ENCODE measurements at regions not wholly inside any gene's neighbourhood (a gene's known extent, or its start where the extent isn't known, plus 50 kb on each side); places are given as distances from the start of the nearest gene placed in this dataset.
"Not testable (repeated sequence)": the region's sequence is repeated elsewhere in the genome, so short reads cannot be mapped to it uniquely, and the experiment has no call there.

- H3K27me3 Mint-ChIP-seq; H3K4me2 ChIP-seq (replicated peaks; ENCODE audit: low read depth, low read length, poor library complexity, severe bottlenecking); H3K9me3 ChIP-seq (ENCODE audit: control extremely low read depth in 1 of 3, control insufficient read depth in 2 of 3, insufficient read depth in 1 of 3, low read length in 2 of 3); H3K27ac Mint-ChIP-seq; H3K4me1 Mint-ChIP-seq; H2AFZ ChIP-seq (ENCODE audit: insufficient read depth, low read depth, low read length, poor library complexity, severe bottlenecking); H4K20me1 ChIP-seq (ENCODE audit: control insufficient read depth, insufficient read depth, low read length, poor library complexity, severe bottlenecking); H3K36me3 ChIP-seq (replicated peaks in 1 of 2; ENCODE audit: control extremely low read depth in 1 of 2, control insufficient read depth in 1 of 2, extremely low read depth in 1 of 2, insufficient read depth in 2 of 2, low read length in 1 of 2); H3K4me1 ChIP-seq (ENCODE audit: control insufficient read depth in 2 of 2, insufficient read depth in 2 of 2, low read length in 2 of 2); CTCF ChIA-PET; H3K27me3 ChIP-seq (replicated peaks in 1 of 4; ENCODE audit: control extremely low read depth in 1 of 4, control insufficient read depth in 3 of 4, insufficient read depth in 4 of 4, low read length in 3 of 4); POLR2A ChIA-PET; ATAC-seq (ENCODE audit: low read depth); intact Hi-C loops (cut with micrococcal nuclease); H3K9ac ChIP-seq (ENCODE audit: low read length); H3K4me3 Mint-ChIP-seq; DNase-seq; H3K27ac ChIP-seq (ENCODE audit: low read length in 2 of 2); H3K4me3 ChIP-seq (ENCODE audit: control extremely low read depth in 1 of 5, extremely low read depth in 1 of 5, insufficient read depth in 1 of 5, low read depth in 2 of 5, low read length in 4 of 5); H3K9me3 Mint-ChIP-seq (ENCODE audit: insufficient read depth); H3K79me2 ChIP-seq (ENCODE audit: control insufficient read depth, insufficient read depth, low read length): not testable (repeated sequence)
- WGBS (ENCODE audit: insufficient coverage), result 86% methylated on average over 10 of the region's 18 CpGs
These were observed 262.3 kb upstream of the PLGLB1 start for GRCh38 chr2:87283735-87284470.

GRCh38 chr2:87284471-87284772 lies 262.8 kb upstream of the PLGLB1 start:
- H3K9me3 ChIP-seq (ENCODE audit: control extremely low read depth in 1 of 3, control insufficient read depth in 2 of 3, insufficient read depth in 1 of 3, low read length in 2 of 3); DNase-seq; H3K4me3 Mint-ChIP-seq; H3K4me1 Mint-ChIP-seq; H3K79me2 ChIP-seq (ENCODE audit: control insufficient read depth, insufficient read depth, low read length); H3K27ac Mint-ChIP-seq; H3K27ac ChIP-seq (ENCODE audit: low read length in 2 of 2); intact Hi-C loops (cut with micrococcal nuclease); H3K4me1 ChIP-seq (ENCODE audit: control insufficient read depth in 2 of 2, insufficient read depth in 2 of 2, low read length in 2 of 2); H3K4me3 ChIP-seq (ENCODE audit: control extremely low read depth in 1 of 5, extremely low read depth in 1 of 5, insufficient read depth in 1 of 5, low read depth in 2 of 5, low read length in 4 of 5); CTCF ChIA-PET; H3K4me2 ChIP-seq (replicated peaks; ENCODE audit: low read depth, low read length, poor library complexity, severe bottlenecking); ATAC-seq (ENCODE audit: low read depth); H3K27me3 ChIP-seq (replicated peaks in 1 of 4; ENCODE audit: control extremely low read depth in 1 of 4, control insufficient read depth in 3 of 4, insufficient read depth in 4 of 4, low read length in 3 of 4); H3K27me3 Mint-ChIP-seq; H3K9me3 Mint-ChIP-seq (ENCODE audit: insufficient read depth); H2AFZ ChIP-seq (ENCODE audit: insufficient read depth, low read depth, low read length, poor library complexity, severe bottlenecking); H3K36me3 ChIP-seq (replicated peaks in 1 of 2; ENCODE audit: control extremely low read depth in 1 of 2, control insufficient read depth in 1 of 2, extremely low read depth in 1 of 2, insufficient read depth in 2 of 2, low read length in 1 of 2); H3K9ac ChIP-seq (ENCODE audit: low read length); H4K20me1 ChIP-seq (ENCODE audit: control insufficient read depth, insufficient read depth, low read length, poor library complexity, severe bottlenecking); POLR2A ChIA-PET: not testable (repeated sequence)
- WGBS (ENCODE audit: insufficient coverage), result no CpG with 5 or more reads among the region's 9 CpGs

GRCh38 chr2:87285139-87285538 lies 263.5 kb upstream of the PLGLB1 start:
- H3K4me3 ChIP-seq (ENCODE audit: control extremely low read depth in 1 of 5, extremely low read depth in 1 of 5, insufficient read depth in 1 of 5, low read depth in 2 of 5, low read length in 4 of 5); H3K9ac ChIP-seq (ENCODE audit: low read length); ATAC-seq (ENCODE audit: low read depth); H3K4me1 ChIP-seq (ENCODE audit: control insufficient read depth in 2 of 2, insufficient read depth in 2 of 2, low read length in 2 of 2); H3K4me2 ChIP-seq (replicated peaks; ENCODE audit: low read depth, low read length, poor library complexity, severe bottlenecking); H3K9me3 ChIP-seq (ENCODE audit: control extremely low read depth in 1 of 3, control insufficient read depth in 2 of 3, insufficient read depth in 1 of 3, low read length in 2 of 3); H2AFZ ChIP-seq (ENCODE audit: insufficient read depth, low read depth, low read length, poor library complexity, severe bottlenecking); H3K36me3 ChIP-seq (replicated peaks in 1 of 2; ENCODE audit: control extremely low read depth in 1 of 2, control insufficient read depth in 1 of 2, extremely low read depth in 1 of 2, insufficient read depth in 2 of 2, low read length in 1 of 2); POLR2A ChIA-PET; intact Hi-C loops (cut with micrococcal nuclease); H3K27ac Mint-ChIP-seq; H3K9me3 Mint-ChIP-seq (ENCODE audit: insufficient read depth); H3K79me2 ChIP-seq (ENCODE audit: control insufficient read depth, insufficient read depth, low read length); H3K27me3 Mint-ChIP-seq; H3K4me3 Mint-ChIP-seq; H4K20me1 ChIP-seq (ENCODE audit: control insufficient read depth, insufficient read depth, low read length, poor library complexity, severe bottlenecking); H3K27me3 ChIP-seq (replicated peaks in 1 of 4; ENCODE audit: control extremely low read depth in 1 of 4, control insufficient read depth in 3 of 4, insufficient read depth in 4 of 4, low read length in 3 of 4); H3K27ac ChIP-seq (ENCODE audit: low read length in 2 of 2); CTCF ChIA-PET; H3K4me1 Mint-ChIP-seq; DNase-seq: not testable (repeated sequence)
- no CpG with 5 or more reads among the region's 4 CpGs for WGBS (ENCODE audit: insufficient coverage)

GRCh38 chr2:87290566-87291307 lies 269.1 kb upstream of the PLGLB1 start:
- H3K27me3 ChIP-seq (replicated peaks in 1 of 4; ENCODE audit: control extremely low read depth in 1 of 4, control insufficient read depth in 3 of 4, insufficient read depth in 4 of 4, low read length in 3 of 4); H3K27ac ChIP-seq (ENCODE audit: low read length in 2 of 2); H3K79me2 ChIP-seq (ENCODE audit: control insufficient read depth, insufficient read depth, low read length); H3K4me1 ChIP-seq (ENCODE audit: control insufficient read depth in 2 of 2, insufficient read depth in 2 of 2, low read length in 2 of 2); H3K27ac Mint-ChIP-seq; H3K4me3 ChIP-seq (ENCODE audit: control extremely low read depth in 1 of 5, extremely low read depth in 1 of 5, insufficient read depth in 1 of 5, low read depth in 2 of 5, low read length in 4 of 5); H4K20me1 ChIP-seq (ENCODE audit: control insufficient read depth, insufficient read depth, low read length, poor library complexity, severe bottlenecking); H3K4me2 ChIP-seq (replicated peaks; ENCODE audit: low read depth, low read length, poor library complexity, severe bottlenecking); H2AFZ ChIP-seq (ENCODE audit: insufficient read depth, low read depth, low read length, poor library complexity, severe bottlenecking); H3K27me3 Mint-ChIP-seq; H3K9ac ChIP-seq (ENCODE audit: low read length); CTCF ChIA-PET; H3K9me3 Mint-ChIP-seq (ENCODE audit: insufficient read depth); H3K4me1 Mint-ChIP-seq; H3K36me3 ChIP-seq (replicated peaks in 1 of 2; ENCODE audit: control extremely low read depth in 1 of 2, control insufficient read depth in 1 of 2, extremely low read depth in 1 of 2, insufficient read depth in 2 of 2, low read length in 1 of 2); intact Hi-C loops (cut with micrococcal nuclease); POLR2A ChIA-PET; H3K9me3 ChIP-seq (ENCODE audit: control extremely low read depth in 1 of 3, control insufficient read depth in 2 of 3, insufficient read depth in 1 of 3, low read length in 2 of 3): not testable (repeated sequence)
- DNase-seq, result peak; percentile 11
- H3K4me3 Mint-ChIP-seq, result peak overlapping the region; percentile 10
- ATAC-seq (ENCODE audit: low read depth), result peak; percentile 24
- no CpG with 5 or more reads among the region's 7 CpGs for WGBS (ENCODE audit: insufficient coverage)
